Gastroesophageal sphincter (tissue), 4 donors: ENCODE measurements at regions not wholly inside any gene's neighbourhood (a gene's known extent, or its start where the extent isn't known, plus 50 kb on each side); places are given as distances from the start of the nearest gene placed in this dataset.
A peak's percentile ranks its signal among the peaks of the same experiment; 100 is the strongest.

Experiments used
- ATAC-seq: fragments of 150-250 bp; one replicate; pipeline ENCODE4 v1.9.1; 2016; ENCODE audit warnings: mild to moderate bottlenecking, moderate library complexity
- H3K27ac ChIP-seq, 4 donors: fragments of 200-600 bp; sonication (generic) in 3 of 4; 1 replicate in 3 of 4; 2 replicates in 1 of 4; pipeline ENCODE4 v1.5.1; 2016 to 2019
- H3K27me3 ChIP-seq: fragments of 200-600 bp; sonication (generic); one replicate; pipeline ENCODE4 v1.5.1; 2019
- H3K36me3 ChIP-seq, 2 donors: fragments of 200-600 bp; sonication (generic); one replicate each; pipeline ENCODE4 v1.5.1; 2019; ENCODE audit warnings: control low read depth in 1 of 2
- H3K4me1 ChIP-seq, 3 donors: fragments of 200-600 bp; sonication (generic); 1 replicate in 2 of 3; 2 replicates in 1 of 3; pipeline ENCODE4 v1.5.1; 2016 to 2019; ENCODE audit warnings: control low read depth in 2 of 3
- H3K4me3 ChIP-seq, 2 donors: fragments of 200-600 bp; sonication (generic); one replicate each; pipeline ENCODE4 v1.5.1; 2019; ENCODE audit warnings: mild to moderate bottlenecking in 1 of 2, moderate library complexity in 1 of 2
- H3K9me3 ChIP-seq, 3 donors: fragments of 200-600 bp; sonication (generic); one replicate each; pipeline ENCODE4 v1.5.1; 2017 to 2019; ENCODE audit warnings: control low read depth in 2 of 3
- CTCF ChIP-seq, 4 experiments: fragments of 200-600 bp in 2 of 4; fragments of 450-650 bp in 2 of 4; sonication (generic) in 1 of 4; IDR thresholded peaks; one replicate each; pipeline ENCODE4 v1.5.1; 2017 to 2019; ENCODE audit warnings: antibody characterized with exemption in 4 of 4, mild to moderate bottlenecking in 2 of 4, moderate library complexity in 2 of 4
- EP300 ChIP-seq: sonication (generic); formaldehyde crosslinking; IDR thresholded peaks from one replicate; pipeline ENCODE4 v1.6.1; 2017; ENCODE audit warnings: antibody characterized with exemption, mild to moderate bottlenecking
- POLR2A ChIP-seq, 2 donors: fragments of 450-650 bp; IDR thresholded peaks; one replicate each; pipeline ENCODE4 v1.6.1; 2017; ENCODE audit warnings: antibody characterized with exemption in 2 of 2, mild to moderate bottlenecking in 2 of 2, moderate library complexity in 1 of 2
- POLR2AphosphoS5 ChIP-seq: sonication (generic); formaldehyde crosslinking; IDR thresholded peaks from one replicate; pipeline ENCODE4 v1.6.1; 2017; ENCODE audit warnings: antibody characterized with exemption
- WGBS, 2 donors: methylation state at CpG; one replicate each; pipeline ENCODE4 v1.1.5; 2018; ENCODE audit warnings: low coverage in 1 of 2; 5-methylcytosine and 5-hydroxymethylcytosine counted together

DNA sequence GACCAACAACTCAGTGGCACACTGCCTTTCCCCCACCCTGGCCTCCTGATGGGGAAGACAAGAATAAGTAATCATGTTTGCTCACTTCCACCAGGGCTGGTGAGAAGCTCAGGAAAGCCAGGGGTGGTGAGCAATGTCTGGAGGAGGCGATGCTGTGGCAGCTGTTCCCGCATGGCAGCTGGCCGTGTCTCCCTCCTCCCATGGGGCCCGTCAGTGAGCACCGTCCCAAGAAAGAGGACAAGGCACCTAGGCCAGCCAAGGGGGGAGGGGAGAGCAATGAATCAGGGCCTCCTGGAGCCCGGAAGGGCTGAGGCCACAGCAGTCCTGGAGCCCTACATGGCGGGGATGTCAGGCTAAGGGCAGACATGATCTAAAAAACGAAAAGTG, 69.2 kb upstream of the INSIG1 start:
- peaks cover 0 to 2% (median 0%) of the 10 kb centered on the region in 3 donors for H3K4me1 ChIP-seq
- TF ChIP-seq POLR2A (IDR thresholded peaks at IDR 0.05) (no peak), POLR2AphosphoS5 (no peak), EP300 (no peak), CTCF (IDR thresholded peaks at IDR 0.05) (no peak)
- H3K27me3 ChIP-seq: peaks cover 16% of the 10 kb centered on the region
- no peaks in the 10 kb centered on the region for H3K9me3 ChIP-seq
- no peak overlapping the region for H3K4me3 ChIP-seq
- WGBS, 2 donors: 83 to 91% methylated on average over 3 to 4 of the region's 8 CpGs
- H3K27ac ChIP-seq: no peak overlapping the region
- ATAC-seq: no peak
- no peaks in the 10 kb centered on the region for H3K36me3 ChIP-seq

DNA sequence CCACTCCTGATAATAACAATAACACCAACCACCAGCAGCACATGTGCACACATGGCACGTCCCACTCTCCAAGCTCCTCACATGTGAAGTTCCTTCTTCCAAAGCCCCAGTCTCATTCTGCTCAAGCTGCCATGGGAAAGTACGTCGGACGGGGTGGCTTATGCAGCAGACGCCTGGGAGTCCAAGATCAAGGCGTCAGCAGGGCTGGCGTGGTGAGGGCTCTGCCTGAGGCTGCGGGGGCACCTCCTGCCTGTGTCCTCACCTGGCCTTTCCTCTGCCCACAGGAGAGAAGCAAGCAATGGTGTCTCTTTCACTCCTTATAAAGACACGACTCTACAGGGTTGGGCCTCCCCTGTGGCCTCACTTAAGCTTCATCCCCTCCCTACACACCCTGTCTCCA, 68.8 kb upstream of the INSIG1 start:
- no peaks in the 10 kb centered on the region for H3K36me3 ChIP-seq
- H3K9me3 ChIP-seq: no peaks in the 10 kb centered on the region
- H3K4me3 ChIP-seq: no peak overlapping the region
- H3K4me1 ChIP-seq: peaks cover 0 to 7% (median 0%) of the 10 kb centered on the region in 3 donors
- H3K27ac ChIP-seq: no peak overlapping the region
- 100% methylated on average over 4 of the region's 9 CpGs; no CpG with 5 or more reads in 1 of the 2 donors for WGBS, 2 donors
- ATAC-seq: no peak
- peaks cover 11% of the 10 kb centered on the region for H3K27me3 ChIP-seq
- TF ChIP-seq POLR2AphosphoS5 (no peak), CTCF (IDR thresholded peaks at IDR 0.05) (no peak), POLR2A (IDR thresholded peaks at IDR 0.05) (no peak), EP300 (no peak)

DNA sequence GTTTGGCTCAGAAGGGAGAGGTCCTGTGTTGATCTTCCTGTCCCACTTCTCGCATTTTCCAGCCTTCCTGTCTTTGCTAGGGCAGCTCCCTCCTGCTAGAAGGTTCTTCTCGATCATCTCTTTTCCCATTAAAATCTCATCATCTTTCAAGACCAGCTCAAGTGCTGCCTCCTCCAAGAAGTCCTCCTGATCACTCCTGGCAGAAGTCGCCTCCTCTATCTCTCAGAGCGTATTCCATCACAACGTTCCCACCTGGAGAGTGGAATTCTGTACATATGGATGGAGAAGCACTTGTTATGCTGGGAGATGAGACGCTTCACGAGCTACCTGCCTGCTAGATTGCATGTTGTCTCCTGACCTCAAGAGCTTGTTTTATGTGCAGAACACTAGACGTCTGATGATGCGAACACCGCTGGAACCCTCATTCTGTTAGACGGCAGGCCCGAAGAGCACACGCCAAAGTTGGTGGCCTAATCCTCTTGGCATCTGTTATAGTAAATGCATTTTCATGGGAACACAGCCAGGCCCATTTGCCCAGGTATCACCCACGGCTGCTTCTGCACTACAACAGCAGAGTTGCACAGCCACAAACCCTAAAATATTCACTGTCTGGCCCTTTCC, 68.0 kb upstream of the INSIG1 start:
- ATAC-seq: no peak
- TF ChIP-seq CTCF (IDR thresholded peaks at IDR 0.05) (no peak), POLR2AphosphoS5 (no peak), POLR2A (IDR thresholded peaks at IDR 0.05) (no peak), EP300 (no peak)
- H3K27ac ChIP-seq: no peak overlapping the region
- H3K4me1 ChIP-seq: peaks cover 0 to 8% (median 0%) of the 10 kb centered on the region in 3 donors
- no peaks in the 10 kb centered on the region for H3K9me3 ChIP-seq
- peaks cover 11% of the 10 kb centered on the region for H3K27me3 ChIP-seq
- H3K36me3 ChIP-seq: no peaks in the 10 kb centered on the region
- no peak overlapping the region for H3K4me3 ChIP-seq
- 74 to 82% methylated on average over 3 to 11 of the region's 14 CpGs for WGBS, 2 donors

DNA sequence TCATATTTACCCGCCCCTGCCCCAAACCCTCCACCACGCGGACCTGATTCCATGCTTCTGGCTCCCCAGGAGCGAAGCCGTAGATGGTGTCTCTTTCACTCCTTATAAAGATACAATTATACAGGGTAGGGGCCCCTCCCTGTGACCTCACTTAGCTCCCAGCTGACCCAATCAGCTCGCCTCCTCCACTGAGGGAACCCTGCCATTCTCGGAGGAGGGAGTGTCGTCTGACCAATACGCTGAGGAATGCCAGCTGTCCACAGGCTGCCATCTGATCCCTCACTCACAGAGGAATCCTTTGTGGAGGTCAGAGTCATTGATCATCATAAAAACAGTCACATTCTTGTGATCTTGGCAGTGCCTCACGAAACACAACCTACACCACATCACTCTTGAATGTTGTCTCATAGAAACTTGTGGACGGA, 67.5 kb upstream of the INSIG1 start:
- 70 to 71% methylated on average over 2 to 9 of the region's 11 CpGs for WGBS, 2 donors
- H3K27me3 ChIP-seq: peaks cover 11% of the 10 kb centered on the region
- H3K36me3 ChIP-seq: no peaks in the 10 kb centered on the region
- peak; percentile 76 for ATAC-seq
- TF ChIP-seq CTCF (IDR thresholded peaks at IDR 0.05): no peak
- no peak for TF ChIP-seq EP300
- peaks cover 0 to 8% (median 0%) of the 10 kb centered on the region in 3 donors for H3K4me1 ChIP-seq
- no peaks in the 10 kb centered on the region for H3K9me3 ChIP-seq
- no peak overlapping the region for H3K4me3 ChIP-seq
- H3K27ac ChIP-seq: no peak overlapping the region

DNA sequence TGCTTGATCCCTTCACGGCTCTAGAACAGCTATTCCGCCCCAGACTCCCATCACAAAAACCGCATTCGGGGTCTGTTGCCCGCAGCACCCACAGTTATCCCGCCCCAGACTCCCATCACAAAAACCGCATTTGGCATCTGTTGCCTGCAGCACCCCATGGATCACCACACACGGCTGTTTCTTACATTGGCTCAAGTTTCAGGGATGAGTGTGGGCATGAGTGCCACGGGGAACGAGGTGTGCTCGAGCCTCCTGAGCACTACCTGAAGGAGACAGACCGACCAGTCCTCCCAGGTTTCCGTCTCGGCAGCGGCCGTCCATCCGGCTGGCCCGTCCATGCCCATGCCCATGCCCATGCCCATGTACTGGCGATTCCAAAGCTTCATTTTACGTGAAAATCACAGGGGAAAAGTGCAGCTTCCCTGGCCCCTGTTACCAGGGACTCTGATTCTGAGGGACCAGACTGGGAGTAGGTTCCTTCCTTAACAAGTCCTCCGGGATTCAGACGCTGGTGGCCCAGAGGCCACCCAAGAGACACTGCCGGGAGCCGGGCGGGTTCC, 66.4 kb upstream of the INSIG1 start:
- TF ChIP-seq EP300 (no peak), POLR2AphosphoS5 (no peak), CTCF (IDR thresholded peaks at IDR 0.05) (no peak), POLR2A (IDR thresholded peaks at IDR 0.05) (no peak)
- no peak for ATAC-seq
- WGBS, 2 donors: 96% methylated on average over 13 of the region's 25 CpGs; no CpG with 5 or more reads in 1 of the 2 donors

More for the DNA sequence above, 66.4 kb upstream of the INSIG1 start:
- Histone ChIP-seq H3K4me1 (peaks cover 0 to 8% (median 0%) of the 10 kb centered on the region in 3 donors), H3K27me3 (peaks cover 7% of the 10 kb centered on the region), H3K4me3 (no peak overlapping the region), H3K36me3 (no peaks in the 10 kb centered on the region), H3K9me3 (no peaks in the 10 kb centered on the region), H3K27ac (no peak overlapping the region)
